HG02759 (cell line): ENCODE measurements at regions not wholly inside any gene's neighbourhood (a gene's known extent, or its start where the extent isn't known, plus 50 kb on each side); places are given as distances from the start of the nearest gene placed in this dataset.

Experiments used
- ATAC-seq: cut with Tn5 transposase; IDR thresholded peaks from one replicate; pipeline ENCODE4 v1.9.1; 2021; ENCODE audit warnings: mild to moderate bottlenecking, moderate library complexity; ENCODE audit not compliant: unreplicated experiment

- ATAC-seq = no peak
Observed at GRCh38 chr3:7897655-7898054, 604.0 kb upstream of the LMCD1 start.

DNA sequence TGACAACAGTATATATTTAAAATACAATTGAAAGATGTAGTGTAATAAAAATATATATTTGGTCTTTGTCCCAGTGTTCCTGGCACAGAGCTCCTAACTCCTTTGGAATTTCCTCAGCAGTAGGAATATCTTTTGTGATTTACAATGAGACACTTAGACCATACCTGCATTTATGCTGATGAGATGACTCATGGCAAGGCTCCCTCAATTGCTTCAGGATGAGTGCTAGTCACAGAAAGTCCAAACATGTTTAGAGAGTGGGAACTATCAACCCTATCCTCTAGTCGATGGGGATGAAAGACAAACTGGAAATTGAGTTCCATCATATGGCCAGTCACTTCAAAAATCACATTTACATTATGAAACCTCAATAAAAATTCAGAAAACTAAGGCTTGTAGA, 588.3 kb upstream of the LMCD1 start:
- ATAC-seq = no peak

GRCh38 chr3:7915356-7915755, 586.3 kb upstream of the LMCD1 start:
- no peak for ATAC-seq

DNA sequence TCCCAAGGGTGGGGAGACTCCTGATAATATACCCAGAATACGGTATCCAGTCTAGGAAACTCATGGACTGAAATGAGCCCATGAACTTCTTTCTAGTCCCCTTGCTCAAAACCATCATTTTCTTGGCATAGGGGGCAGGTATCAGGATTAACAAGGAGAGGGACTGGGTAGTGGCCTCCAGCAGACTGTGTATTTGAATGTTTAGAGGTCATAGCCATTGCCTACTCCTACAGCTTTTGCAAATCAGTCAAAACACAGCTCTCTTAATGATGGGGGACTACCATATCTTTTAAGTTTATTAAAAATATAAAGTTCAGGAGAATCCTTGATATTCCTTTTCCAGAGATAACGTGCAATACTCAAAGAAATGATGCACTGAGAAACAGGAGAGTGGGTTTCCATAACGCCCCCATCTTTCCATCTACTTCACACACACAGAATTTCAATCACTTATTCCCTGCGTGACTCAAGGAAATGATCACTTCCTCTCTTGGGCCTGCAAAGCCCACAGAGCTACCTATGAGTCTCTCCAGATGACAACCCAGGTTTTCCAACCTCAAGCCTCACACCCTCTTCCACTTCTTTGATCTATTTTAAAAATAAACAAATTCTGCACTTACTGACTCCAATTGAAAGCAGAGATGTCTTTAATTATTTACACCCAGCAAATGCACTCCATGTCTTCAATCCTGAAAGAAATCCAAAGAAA, 584.0 kb upstream of the LMCD1 start:
- no peak for ATAC-seq

GRCh38 chr3:7920211-7920610, 581.4 kb upstream of the LMCD1 start:
- no peak for ATAC-seq

- no peak for ATAC-seq
Observed at GRCh38 chr3:7924228-7924627, 577.4 kb upstream of the LMCD1 start.

GRCh38 chr3:7927015-7927414, 574.6 kb upstream of the LMCD1 start:
- ATAC-seq = no peak

DNA sequence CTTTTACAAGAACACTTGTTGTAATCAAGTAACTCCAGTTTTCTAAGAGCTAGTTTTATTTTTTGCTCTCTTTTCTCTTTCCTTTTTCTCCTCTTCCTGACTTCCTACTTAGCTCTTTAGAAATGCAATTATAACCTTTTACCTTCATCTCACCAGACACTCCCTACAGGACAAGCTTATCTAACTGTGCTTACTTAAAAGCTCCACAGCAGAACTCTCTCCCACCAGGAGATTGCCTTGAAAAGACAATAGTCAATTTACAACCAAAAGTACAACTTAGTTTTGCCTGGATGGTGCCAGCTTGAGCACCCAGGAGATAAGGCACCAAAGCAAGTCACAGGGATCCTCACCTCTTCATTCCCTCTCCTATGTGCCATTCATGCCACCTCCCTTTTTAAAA, 573.8 kb upstream of the LMCD1 start:
- ATAC-seq = no peak

GRCh38 chr3:7929319-7929889, 572.2 kb upstream of the LMCD1 start:
- no peak for ATAC-seq

GRCh38 chr3:7934362-7934761, 567.3 kb upstream of the LMCD1 start:
- no peak for ATAC-seq

GRCh38 chr3:7947930-7948329, 553.7 kb upstream of the LMCD1 start:
- no peak for ATAC-seq

DNA sequence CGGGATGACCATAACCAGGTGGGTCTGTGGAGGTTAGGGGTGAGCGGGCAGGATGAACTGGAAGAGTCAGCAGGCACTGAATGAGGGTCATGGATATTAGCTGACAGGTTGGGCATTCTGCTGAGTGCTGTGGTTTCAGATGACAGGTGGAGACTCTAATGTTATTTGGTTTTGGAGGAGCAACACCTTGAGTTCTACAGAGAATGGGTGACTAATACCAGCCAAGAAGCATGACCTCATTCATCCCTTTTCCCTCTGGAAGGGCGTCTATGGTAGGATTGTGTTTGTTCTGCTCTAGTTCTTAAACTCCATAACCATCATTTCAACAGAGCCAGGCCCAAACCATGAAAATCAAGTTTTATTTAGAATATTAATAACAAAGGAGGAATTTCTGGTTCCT, 550.7 kb upstream of the LMCD1 start:
- no peak for ATAC-seq

- no peak for ATAC-seq
Observed at GRCh38 chr3:7953449-7954014, 548.1 kb upstream of the LMCD1 start.

DNA sequence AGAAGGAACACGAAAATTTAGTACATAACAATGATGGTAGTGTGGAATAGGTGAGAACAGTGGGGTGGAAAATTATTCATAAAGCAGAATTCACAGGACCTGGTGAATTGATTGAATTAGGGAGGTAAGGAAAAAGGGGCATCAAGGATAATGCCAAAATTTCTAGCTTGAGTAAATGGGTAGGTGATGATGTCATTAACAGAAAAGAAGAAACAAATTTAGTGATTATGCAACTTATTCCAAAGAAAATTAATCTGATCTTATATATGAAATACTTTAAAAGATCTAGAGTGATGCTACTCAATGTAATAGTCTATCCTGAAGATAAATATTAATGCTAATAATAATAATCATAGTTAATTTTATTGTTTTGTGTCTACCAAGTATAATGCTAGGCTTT, 544.6 kb upstream of the LMCD1 start:
- no peak for ATAC-seq

DNA sequence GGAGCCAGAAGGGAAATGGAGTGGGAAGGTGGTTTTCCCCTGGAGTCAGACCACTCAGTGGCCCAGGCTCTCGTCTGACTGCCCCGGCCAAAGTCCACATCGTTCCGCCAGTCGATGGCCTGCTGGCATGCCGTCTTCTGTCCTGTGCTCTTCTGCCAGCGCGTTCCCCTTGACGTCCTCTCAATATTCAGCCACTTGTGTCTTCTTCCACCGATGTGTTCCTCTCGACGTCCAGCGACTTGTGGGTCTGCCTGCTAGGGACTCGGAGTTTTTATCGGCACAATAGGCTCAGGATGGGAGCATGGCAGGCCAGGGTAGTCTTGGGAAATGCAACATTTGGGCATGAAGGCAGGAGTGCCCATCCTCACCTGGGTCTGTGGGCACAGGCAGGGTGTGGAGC, 542.5 kb upstream of the LMCD1 start:
- no peak for ATAC-seq

- no peak for ATAC-seq
Observed at GRCh38 chr3:7960601-7961000, 541.0 kb upstream of the LMCD1 start.

DNA sequence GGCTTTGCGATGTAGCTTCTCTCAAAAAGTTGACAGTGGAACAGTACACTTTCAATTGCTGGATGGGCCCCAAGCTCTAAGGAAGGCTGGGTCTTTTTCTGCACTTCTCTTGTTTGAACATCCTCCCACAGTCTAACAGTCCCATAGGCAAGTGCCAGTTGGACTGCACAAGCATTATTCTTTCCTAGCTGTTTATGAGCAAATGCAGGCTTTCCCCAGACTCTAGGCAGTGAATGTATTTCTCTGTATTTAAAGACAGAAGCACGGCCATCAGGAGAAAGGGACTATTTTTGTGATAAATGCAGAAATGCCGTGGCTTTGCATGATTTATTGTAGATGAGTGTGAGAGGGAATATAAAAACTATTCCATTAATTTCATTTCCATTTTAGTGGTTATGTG, 539.3 kb upstream of the LMCD1 start:
- no peak for ATAC-seq

GRCh38 chr3:7964899-7965298, 536.7 kb upstream of the LMCD1 start:
- no peak for ATAC-seq

DNA sequence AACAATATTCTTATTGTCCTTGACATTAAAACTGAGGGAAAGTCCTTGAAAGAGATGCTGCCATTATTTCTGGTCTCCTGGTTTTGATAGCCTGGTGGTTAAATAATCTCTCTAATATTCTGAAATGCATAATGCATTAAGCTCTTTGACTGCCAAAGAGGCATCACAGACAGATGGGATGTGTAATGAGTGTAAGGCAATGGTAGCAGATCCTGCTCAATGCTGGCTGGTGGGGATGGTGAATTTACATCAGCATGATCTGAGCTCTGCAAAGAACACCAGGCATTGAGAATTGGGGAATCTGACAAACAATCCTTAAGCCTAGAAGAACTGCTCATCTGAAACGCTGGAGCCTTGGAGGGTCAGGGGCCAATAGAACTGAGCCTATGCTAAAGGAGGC, 528.6 kb upstream of the LMCD1 start:
- no peak for ATAC-seq

DNA sequence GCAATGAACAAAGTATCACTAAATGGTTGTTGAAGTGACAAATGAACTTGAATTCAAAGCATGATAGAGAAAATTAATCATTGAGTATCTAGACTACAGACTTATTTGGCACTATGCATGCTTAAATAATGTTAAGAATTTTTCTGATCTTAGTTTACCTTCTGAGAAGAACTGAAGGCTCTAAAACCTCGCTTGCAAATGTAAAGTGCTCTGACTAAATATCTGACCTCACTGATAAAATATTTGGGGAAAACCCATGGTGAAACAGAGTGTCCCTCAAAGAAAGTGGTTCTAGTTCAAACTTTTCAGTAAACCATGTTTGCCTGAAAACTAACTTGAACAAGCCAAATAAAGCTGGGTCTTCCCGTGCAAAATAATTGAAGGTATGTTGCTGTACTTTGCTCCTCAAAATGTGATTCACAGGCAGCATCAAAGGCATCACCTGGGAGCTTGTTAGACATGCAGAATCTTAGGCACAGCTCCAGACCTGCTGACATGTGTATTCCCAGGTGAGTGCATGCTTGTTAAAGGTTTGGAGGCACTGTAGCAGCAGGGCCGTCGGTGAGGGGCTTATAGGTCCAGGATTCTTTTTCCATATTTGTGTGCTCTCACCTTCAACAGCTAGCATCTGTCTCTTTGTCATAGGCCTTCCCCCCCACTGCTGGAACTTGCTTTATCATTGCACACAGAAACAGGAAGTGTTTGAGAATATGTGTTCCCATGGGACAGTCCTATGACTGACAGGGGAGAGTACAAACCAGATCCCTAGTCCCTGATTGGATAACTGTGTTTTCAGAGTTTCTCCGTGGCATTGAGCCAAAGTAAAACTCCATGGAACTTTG, 524.2 kb upstream of the LMCD1 start:
- ATAC-seq = peak; percentile 72

DNA sequence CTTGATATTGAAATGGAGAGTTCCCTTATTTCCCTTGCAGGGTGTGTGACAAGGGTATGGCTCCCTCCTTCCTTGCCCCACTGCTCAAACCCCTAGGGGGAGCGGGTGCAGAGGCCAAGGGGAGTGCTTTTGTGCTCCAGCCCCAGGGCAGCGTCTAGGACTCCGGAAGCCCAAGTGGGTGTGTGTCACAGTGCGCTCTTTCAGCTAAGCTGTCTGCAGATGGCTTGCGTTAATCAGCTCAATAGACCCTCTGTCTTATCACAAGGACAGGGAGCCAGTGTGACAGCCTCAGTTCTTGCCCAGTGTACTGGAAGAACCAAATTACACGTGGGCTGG, 523.6 kb upstream of the LMCD1 start:
- peak; percentile 23 for ATAC-seq

DNA sequence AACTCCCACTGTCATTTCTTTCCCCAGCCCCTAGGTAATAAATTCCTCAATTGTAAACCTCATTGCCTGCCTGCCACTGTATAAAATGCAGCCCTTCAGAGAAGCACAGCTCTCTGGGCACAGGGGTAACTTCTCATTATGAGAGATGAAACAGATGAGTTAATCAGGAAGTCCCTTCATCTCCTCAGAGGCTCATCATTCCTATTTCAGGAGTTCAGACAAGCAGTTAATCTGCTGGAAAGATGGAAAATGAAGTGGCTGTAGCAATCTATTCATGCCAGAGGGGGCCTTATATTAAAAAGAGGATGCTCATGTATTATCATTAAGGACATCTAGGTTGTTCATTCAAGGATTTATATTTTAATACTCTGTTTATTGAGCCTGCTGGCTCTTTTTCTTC, 519.5 kb upstream of the LMCD1 start:
- ATAC-seq = no peak
